HCEC 1CT (cell line): ENCODE measurements at regions not wholly inside any gene's neighbourhood (a gene's known extent, or its start where the extent isn't known, plus 50 kb on each side); places are given as distances from the start of the nearest gene placed in this dataset.

ENCODE experiments used
- DNase-seq: peaks from one replicate; pipeline ENCODE4 v3.0.0-alpha.2; 2017

DNA sequence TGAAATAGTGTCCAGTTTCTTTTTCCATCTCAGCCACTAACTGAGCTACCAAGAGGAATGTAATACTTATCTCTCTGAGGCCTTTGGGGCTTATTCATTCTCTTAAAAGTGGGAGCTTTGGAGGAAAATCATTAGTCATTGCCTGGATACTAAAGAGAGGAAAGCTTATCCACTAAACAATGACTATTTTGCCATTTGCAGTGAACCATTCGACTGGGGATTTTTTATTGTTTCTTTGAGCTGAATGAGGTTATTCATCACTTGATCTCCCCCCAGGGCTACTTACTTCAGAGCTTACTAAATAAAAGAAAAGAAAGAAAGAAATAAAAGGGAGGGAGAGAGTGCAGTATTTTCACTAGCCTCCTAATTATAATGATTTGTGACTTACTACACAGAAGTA is 1329.5 kb upstream of the TENM3 start:
- DNase-seq: no peak

DNA sequence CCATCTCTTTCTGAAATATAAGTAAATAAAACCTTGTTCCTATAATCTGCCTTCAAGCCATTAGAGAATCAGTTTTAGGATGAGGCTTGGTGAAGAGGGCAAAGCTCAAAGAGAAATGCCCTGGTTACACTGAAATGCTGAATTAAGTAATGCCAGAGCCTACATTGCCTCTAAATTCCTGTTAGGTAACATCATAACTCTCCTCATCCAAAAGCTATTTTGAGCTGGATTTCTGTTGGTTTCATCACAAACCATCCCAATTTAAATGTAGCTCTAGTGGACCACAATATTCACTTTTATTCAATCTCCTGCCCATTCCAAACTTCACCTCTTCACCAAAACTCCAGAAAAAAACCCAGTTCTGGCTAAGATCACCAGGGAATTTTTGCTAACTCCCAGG is 1319.7 kb upstream of the TENM3 start:
- DNase-seq: no peak

DNA sequence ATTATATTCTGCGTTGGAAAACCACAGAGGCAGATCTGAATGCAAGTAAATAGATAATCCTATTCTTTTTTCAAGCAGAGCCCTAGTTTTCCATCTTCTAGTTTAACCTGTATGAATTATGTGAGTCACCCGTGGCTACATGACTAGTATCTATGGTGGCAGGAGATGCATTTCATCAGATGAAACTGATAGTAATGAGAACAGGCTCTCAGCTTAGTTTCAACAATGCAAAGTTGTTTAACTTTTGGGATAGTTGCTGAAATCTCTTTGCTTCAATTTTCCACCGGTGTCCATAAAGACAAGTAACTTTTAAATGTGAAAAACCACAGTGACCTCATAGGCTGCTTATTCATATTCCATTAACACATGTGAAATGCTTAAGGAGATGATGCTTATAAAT is 1317.4 kb upstream of the TENM3 start:
- no peak for DNase-seq

DNA sequence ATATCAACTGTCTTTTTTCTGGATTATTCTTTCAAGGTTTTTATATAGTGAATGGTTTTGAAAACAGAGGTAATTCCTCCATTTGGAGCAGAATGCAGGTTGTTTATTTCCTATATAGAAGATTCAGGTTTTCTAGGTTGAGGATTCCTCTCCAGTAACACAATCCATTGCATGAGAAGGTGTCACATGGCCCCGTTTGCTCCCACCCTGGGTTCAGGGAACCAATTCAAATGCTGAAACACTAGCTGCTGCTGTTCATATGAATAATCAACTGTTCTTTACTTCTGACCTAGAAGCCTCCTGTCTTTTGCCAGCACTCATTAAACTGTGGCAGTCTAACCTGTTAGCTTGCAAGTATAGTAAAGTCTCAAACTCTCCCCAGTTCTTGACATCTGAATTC is 1316.9 kb upstream of the TENM3 start:
- DNase-seq: no peak

DNA sequence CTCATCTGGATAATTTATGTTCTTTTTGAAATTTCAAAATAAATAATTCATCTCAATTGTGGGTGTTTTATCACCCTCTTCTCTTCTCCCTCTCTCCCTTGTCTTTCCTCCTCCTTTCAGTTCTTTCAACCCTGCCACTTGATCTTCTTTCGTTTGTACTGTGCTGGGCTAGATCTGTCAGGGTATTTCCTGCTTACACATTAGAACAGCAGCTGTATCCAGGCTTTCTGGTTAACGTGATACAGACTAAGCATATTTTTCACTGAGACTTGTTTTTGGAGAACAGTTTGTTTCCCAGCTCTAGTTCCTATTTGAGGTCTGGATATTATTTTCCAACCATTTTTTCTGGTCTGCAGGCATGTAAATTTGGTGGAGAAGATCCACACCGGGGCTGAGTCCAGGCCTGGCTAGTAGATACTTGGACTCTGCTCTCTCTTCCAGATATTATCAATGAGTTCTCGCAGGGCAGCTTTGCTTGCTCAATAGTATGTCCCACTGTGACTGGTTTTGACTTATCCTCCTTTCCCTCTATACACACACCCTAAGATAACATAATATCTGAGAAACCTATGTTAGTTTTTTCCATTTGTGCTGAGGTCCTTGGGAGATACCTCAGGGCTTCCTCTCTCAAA is 1310.7 kb upstream of the TENM3 start:
- no peak for DNase-seq

DNA sequence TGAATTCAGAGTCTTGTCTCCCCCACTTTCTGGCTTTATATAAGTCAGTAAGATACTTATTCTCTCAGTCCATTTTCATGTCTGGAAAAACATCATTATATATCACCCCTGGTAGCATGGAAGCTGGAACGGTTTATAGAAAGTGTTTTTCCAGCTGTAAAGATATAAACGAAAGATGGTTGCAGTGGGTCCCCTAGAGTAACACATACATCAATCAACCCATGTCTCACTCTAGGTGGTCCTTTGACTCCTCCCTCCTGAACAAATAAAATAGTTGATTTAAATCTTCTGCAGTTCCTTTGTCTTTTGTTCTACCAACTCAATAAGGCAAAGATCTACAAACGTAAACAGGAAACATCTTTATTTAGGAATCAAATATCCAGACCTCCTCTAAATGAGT is 1306.1 kb upstream of the TENM3 start:
- DNase-seq: no peak

DNA sequence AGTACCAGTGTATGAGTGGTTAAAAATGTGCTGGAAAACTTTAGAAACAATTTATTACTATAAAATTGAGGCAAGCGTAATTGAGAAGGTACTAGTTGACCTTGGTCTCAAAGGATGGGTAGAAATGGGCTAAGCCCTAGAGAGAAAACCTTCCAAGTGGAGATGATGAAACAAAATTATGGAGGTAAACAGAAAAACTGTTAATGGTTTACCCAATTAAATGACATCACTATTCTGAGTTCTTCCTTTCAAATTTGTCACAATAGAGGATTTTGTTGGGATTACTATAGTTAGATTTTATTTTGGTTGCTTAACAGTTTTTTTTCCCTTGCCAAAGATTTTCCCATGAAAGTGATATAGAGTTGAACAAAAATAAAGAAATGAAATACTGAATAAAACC is 1302.5 kb upstream of the TENM3 start:
- no peak for DNase-seq

DNA sequence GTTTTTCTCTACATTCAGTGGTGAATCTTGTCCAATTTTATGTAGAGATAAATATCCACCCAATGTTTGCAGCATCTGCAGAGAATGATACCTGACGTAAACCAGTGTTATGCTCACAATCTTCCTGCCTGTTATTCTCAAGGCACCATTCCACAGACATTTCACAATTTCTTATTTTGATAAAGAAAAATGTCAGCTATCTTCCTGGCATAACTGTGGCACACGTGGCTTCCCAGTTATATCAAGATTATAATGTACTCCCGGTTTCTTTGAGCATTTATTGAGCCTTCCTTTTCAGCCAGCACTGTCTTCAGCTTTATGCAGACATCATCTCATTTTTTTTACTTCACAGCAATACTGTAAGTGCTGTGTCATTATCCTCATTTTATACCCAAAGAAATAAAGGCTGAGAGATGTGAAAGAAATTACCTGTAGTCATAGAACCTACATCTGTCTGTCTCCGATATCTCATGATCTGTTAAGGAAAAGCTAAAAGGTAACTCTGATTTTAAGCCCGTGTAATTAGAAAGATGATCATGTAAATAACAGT is 1300.8 kb upstream of the TENM3 start:
- no peak for DNase-seq

DNA sequence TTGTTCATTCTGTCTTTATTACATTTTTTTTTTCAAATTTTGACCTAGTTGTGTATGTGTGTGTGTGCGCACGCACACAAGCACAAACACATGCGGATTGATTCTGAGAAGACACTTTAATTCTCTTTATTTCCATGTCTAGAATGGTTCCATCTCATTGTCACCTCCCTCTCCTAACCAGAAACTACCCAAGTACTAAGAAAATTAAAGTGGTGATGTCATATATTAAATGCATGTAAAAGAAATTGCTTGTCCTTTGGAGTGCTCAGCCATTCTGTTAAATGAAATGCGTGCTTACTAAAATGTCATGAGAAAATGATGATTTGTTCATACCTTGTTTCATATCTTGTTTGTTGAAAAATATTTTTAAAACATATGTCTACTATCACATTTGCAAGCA is 1297.0 kb upstream of the TENM3 start:
- DNase-seq: no peak

DNA sequence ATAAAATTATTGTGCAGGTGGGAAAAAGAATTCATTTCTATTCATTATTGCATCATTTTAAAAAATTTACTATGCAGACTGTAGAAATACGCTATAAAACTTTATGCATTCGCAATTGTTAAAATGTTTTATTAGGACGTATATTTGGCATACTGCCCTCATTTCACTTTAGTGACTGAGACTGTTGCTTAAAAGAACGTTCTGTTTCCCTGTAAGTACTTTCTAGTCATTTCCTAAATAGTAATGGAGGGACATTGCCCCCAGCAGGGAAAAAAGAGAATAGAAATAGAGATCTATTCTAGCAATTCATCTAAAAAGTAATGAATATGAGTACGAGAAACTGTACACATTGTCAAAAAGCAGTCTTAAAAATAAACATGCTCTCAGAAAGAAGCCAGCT is 1295.8 kb upstream of the TENM3 start:
- DNase-seq: no peak

DNA sequence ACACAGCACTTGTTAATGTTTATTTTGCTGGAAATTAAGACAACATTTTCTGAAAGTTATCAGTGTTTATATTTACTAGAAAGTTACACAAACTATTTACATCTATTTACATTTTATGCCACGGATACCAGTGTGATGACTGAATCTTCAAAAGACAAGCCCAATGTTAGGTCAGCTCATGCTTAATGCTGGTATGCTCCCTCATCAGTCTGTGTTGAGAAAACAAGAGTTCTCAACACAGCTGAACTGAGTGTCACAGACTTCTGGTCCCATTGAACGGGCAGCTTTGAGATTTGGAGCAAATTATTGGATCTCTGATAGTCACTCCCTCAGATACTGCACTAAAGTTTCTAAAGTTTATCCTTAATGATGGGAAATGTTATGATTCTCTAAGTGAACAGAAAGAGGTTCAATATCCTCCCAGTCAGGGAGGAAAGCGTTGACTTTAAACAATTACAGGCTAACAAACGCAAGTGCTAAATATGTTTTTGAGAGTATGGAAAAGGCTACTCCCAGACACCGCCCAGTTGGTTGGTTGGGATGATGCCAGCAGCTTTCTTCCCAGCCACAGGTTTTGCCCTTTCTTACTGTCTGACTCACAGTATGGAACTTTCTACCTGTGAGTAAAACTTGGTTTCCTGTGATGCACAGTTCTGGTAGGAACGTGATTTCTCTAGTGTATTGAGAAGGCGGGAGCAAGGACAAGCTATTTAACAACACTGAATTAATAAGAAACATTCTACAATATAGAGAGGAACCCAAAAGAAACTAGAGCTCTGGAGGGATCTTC is 1293.6 kb upstream of the TENM3 start:
- DNase-seq: no peak

DNA sequence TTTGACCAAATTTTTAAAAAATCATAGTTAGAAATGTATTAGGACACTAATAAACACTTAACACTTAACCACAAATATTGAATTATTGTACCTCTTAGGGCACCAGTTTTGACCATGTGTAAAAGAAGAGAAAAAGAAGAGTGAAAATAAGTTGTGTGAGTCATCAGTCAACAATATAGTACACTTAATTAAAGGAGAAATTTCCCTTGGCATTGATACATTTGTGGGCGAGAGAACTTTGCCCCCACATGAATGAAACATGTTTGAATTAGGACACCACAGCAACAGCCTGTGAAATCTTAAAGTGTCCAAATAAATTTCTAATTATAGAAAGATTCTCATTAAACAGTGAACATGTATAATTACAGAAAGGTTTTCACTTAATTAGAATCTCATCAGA is 1292.8 kb upstream of the TENM3 start:
- no peak for DNase-seq

DNA sequence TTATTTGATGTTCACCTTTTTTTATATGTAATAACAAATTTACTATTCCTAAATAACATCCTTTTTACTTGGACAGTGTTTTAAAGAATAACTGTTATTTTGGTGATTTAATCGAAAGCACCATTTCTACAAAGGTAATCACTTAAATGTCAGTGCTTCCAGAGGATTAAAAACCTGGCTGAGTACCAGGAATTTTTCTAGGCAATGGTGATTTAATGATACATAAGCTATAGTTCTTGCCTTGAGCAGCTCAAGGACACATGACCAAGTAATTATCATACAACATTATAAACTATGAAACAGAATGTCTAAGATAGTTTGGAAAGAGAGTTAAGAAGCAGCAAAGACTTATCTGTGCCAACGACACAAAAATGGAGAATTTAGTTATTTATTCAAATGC is 1291.9 kb upstream of the TENM3 start:
- no peak for DNase-seq

DNA sequence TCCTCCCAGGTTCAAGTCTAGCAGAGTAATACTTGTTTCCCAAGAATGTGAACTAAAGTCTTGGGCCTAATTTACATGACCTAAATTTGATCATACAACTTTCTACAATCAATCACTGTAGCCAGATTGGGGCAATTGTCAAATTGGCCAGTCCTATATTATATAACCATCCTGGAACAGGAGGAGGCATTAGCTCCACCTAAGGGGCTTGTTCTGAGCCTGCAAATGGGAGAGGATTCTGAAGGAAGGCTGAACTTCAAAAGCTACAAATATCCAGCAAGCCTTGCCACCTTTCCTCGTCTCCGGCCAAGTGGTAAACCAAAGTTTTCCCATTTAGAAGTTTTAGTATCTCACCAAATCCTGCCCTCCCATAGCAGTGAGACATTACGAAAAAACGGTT is 1289.6 kb upstream of the TENM3 start:
- no peak for DNase-seq

DNA sequence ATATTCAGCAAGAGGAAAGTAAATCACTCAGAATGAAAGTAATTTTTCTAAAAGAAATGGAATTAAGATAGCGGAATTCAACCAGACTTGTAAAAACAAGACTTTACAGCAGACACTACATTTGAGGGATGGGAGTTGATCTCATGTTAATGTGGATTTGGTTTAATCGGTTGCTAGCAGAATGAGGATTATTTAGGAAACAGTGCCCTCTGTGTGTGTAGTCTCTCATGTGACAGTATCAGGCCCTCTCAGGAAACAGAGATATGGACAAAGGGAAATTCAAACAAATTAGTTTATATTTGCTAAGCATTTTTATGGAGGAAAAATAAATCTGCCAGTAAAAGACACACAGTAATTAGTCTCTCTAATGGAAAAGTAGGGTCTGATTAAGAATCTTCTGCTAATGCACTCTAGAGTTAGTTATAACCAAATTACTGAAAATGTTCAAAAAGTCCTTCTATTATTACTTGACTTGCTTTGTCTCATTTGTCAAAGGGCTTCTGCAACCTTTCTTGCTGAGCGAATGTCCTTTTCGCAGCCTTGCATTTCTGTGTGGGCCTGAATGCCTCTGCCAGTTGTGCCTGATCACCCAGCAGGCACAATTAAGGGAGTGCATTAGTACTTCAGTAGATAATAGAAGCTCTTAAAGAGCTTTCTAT is 1282.3 kb upstream of the TENM3 start:
- DNase-seq: no peak

DNA sequence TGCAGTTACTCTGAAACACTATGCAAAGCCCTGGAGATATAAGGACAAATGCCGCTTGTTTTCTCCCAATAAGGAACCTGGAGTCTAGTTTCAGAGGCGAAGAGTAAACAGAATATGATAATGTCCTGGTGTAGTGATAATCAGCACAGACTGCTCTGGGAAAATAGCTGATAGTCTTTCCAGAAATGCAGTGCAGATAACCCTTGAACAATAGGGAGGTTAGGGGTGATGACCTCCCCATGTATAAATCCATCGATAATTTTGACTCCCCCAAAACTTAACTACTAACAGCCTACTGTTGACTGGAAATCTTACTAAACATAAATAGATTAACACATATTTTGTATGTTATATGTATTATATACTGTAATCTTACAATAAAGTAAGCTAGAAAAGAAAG is 1280.9 kb upstream of the TENM3 start:
- DNase-seq: no peak

DNA sequence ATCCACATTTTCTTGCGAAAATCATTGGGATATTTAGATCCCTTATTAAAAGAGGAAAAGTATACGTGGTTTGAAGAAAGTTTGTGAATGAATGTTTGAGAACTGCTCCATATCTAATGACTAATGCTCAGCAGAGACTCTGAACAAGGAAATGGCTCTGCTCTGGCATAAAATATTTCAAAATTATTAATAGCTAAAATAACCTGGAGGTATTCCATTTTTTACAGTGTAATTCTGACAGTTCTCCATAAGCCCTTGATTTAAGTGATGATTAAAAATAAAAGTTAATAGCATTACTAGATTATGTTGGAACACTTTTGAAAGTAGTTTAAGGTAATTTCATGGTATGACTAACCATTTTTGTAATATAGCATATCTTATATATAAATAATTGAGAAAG is 1276.9 kb upstream of the TENM3 start:
- DNase-seq: no peak

DNA sequence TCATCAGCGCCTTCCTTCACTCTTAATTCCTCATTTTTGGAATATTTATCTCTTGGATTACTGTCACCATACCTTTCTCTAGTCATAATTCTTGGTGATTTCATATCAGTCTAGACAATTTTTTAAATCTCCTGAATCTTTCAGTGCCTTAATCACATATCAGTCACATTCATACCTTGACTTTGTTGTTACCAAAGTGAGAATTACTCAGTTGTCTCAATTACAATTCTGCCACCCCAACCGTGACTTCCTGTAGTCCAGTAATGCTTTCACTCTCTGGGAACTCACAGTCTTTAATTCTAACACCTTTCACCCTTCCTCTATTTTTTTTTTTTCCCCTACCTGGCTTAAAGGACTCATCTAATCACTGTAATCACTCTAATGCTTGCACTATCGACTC is 1275.3 kb upstream of the TENM3 start:
- DNase-seq: no peak

DNA sequence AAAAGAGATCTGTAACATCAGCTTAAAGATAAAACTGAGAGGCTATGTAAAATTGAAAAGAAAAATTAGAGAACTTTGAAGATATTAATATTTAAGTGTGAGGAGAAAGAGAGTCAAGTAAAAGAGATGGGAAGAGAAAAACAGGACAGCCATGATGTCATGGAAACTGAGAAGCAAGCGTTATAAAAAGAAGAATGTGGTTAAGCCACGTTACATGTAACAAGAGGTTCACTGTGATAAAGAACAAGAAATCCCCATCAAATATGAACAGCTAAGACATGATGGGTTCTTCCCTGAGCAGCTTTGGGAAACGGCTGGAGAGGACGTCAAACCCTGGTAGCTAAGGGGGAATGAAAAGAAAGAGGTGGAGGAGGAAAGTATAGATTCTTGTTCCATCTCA is 1269.3 kb upstream of the TENM3 start:
- DNase-seq: no peak

DNA sequence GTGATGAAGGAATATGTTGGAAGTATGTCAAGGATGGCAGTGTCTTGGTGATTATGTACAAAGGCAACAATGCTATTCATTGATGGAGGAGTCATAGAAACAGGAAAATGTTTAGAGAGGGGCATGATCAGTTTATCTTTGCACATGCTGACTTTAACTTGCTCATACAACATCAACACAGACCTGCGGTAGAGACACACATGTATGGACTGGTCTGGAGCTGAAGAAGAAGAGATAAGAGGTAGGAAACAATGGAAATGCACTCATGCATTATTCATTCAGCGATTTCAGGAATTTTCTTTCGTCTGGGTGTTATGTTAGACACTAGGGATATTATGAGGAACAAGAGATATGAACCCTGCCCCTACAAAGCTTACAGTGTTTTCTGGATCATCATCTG is 1252.3 kb upstream of the TENM3 start:
- DNase-seq: no peak

DNA sequence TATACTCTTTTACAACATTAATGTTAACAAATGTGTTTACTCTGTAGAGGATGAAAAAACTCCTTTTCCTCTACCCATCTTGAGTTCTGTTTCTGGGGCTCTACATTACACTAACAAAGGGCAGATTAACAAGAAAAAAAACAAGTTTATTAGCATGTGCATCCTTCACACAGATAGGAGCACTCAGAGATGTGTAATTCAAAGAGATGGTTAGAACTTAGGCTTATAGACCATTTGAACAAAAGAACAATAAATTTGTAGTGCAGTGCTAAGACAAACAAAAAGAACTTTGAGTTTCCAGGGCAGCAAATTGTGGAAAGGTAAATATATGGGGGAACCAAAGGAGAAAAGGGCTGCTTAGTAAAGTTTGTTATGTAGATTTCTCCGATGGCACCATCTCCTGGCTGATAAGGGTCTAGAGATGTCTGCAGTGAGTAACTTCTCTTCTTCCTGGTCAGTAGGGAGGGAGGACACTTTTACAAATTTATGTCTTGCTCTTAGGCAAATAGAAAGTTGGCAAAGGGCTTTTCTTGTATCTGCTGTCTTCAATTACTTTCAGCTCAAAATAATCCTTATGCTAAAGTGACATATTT is 1249.9 kb upstream of the TENM3 start:
- no peak for DNase-seq

DNA sequence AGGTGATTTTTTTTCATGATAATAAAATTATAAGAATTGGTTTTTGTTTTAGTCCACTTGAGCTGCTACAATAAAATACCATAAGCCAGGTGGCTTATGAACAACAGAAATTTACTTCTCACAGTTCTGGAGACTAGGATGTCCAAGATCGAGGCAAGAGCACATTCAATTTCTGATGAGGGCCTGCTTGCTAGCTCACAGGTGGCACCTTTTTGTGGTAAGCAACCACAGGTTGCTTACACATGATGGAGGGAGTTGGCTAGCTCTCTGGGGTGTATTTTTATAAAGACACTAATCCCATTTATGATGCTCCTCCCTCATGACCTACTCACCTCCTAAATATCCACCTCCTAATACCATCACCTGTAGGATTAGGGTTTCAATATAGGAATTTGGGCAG is 1248.5 kb upstream of the TENM3 start:
- no peak for DNase-seq

DNA sequence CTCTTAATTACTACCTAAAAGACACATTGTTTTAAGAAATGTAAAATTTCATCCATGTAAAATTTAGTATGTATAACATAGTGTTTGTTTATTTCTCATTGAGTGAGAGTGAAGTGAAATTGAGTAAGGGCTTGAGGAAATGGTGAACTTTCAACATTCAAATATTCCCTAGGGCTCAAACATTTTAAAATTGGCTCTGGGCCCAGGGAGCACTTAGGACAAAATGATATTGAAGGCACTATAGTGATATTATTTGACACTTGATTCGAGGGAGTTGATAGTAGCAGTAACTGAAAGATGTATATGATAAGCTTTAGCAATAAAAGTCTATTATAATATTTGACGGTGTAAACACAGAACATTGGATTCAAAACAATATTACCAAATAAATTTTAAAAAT is 1244.0 kb upstream of the TENM3 start:
- no peak for DNase-seq

DNA sequence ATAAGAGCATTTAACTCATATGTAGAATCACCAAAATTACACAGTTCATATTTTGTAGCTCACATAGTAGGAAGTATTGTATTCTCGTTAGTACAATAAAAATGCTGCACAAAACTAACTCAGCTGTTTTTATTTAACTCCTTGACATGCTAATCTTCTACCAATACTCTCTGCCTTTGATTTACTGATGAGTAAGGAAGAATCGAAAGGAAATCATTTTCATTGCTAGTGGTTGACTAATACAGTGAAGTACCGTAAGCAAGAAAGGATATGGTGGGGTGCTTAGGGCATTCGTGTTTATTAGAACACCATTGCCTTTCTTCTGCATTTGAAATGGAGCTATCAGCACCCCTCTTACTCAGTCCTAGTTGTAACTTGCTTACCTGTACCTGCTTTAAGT is 1239.1 kb upstream of the TENM3 start:
- no peak for DNase-seq
